NK-92 (cell line): ENCODE measurements at regions not wholly inside any gene's neighbourhood (a gene's known extent, or its start where the extent isn't known, plus 50 kb on each side); places are given as distances from the start of the nearest gene placed in this dataset.
"Not testable (repeated sequence)": the region's sequence is repeated elsewhere in the genome, so short reads cannot be mapped to it uniquely, and the experiment has no call there.

Experiments used
- DNase-seq: peaks from one replicate; lab custom pipeline; 2025; ENCODE audit not compliant: unreplicated experiment; lab: John Stamatoyannopoulos, UW

DNA sequence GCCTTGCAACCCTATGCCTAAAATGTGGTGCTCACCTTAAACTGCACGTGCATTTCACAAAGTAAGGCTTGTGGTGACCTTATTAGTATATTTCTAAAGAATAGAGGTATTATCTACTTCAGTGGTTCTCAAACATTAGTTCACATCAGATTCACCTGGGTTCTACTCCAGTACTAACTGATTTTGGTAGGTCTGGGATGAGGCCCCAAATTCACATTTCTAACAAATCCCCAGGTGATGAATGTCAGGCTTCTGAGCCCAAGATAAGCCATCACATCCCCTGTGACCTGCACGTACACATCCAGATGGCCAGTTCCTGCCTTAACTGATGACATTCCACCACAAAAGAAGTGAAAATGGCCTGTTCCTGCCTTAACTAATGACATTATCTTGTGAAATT, 329.1 kb upstream of the KCNMB2 start:
- not testable (repeated sequence) for DNase-seq

- DNase-seq, result not testable (repeated sequence)
Measured at GRCh38 chr3:178207627-178208026, 328.6 kb upstream of the KCNMB2 start.

DNA sequence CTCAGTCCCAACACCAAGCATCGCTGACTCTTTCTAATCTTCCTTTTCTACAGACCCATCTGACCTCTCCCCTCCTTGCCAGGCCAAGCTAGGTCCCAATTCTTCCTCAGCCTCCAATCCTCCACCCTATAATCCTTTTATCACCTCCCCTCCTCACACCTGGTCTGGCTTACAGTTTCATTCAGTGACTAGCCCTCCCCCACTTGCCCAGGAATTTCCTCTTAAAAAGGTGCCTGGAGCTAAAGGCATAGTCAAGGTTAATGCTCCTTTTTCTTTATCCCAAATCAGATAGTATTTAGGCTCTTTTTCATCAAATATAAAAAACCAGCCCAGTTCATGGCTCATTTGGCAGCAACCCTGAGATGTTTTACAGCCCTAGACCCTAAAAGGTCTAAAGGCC, 327.1 kb upstream of the KCNMB2 start:
- not testable (repeated sequence) for DNase-seq

DNA sequence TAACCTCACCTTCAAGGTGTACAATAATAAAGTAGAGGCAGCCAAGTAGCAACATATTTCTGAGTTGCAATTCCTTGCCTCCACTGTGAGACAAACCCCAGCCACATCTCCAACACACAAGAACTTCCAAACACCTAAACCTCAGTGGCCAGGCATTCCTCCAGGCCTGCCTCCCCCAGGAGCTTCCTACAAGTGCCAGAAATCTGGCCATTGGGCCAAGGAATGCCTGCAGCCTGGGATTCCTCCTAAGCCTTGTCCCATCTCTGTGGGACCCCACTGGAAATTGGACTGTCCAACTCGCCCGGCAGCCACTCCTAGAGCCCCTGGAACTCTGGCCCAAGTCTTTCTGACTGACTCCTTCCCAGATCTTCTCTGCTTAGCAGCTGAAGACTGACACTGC, 326.6 kb upstream of the KCNMB2 start:
- not testable (repeated sequence) for DNase-seq

DNA sequence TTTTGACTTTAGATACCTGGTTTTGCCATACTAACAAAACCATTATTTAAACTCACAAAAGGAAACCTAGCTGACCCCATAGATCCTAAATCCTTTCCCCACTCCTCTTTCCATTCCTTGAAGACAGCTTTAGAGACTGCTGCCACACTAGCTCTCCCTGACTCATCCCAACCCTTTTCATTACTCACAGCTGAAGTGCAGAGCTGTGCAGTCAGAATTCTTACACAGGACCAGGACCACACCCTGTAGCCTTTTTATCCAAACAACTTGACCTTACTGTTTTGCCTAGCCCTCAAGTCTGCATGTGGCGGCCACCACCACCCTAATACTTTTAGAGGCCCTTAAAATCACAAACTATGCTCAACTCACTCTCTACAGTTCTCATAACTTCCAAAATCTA, 325.1 kb upstream of the KCNMB2 start:
- not testable (repeated sequence) for DNase-seq

- no peak for DNase-seq
Measured at GRCh38 chr3:178217479-178217878, 318.8 kb upstream of the KCNMB2 start.

DNA sequence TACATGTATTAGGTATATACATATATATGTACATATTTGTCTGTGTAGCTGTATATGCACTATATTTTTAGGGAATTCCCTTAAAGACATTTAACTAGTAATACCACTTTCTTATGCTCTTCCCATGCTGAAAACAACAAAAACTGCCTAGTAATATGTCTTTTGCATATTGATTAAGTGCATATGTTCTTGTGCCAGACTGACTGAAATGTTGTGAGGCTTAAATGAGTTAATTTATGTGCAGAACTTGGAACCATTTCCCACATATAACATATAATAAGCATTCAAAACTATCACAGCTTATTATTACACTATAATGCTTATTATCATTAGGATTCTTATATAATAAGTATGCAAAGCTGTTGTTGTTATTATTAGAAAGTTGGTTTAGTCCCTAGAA, 318.0 kb upstream of the KCNMB2 start:
- DNase-seq, result no peak

DNA sequence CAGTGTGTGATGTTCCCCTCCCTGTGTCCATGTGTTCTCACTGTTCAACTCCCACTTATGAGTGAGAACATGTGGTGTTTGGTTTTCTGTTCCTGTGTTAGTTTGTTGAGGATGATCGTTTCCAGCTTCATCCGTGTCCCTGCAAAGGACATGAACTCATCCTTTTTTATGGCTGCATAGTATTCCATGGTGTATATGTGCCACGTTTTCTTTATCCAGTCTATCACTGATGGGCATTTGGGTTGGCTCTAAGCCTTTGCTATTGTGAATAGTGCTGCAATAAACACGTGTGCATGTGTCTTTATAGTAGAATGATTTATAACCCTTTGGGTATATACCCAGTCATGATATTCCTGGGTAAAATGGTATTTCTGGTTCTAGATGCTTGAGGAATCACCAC, 316.6 kb upstream of the KCNMB2 start:
- not testable (repeated sequence) for DNase-seq

DNA sequence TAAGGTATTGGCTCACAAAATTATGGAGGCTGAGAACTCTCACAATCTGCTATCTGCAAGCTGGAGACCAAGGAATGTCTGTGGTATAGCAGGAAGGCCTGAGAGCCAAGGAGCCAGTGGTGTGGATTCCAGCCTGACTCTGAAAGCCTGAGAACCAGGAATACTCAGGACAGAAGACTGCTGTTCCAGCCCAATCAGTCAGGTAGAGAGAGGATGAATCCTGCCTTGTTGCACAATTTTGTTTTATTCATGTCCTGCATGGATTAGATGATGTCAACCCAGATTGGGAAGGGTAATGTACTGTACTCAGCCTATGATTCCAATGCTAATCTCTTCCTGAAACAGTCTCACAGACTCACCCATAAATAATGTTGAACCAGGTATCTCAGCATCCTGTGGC, 312.4 kb upstream of the KCNMB2 start:
- DNase-seq, result no peak

DNA sequence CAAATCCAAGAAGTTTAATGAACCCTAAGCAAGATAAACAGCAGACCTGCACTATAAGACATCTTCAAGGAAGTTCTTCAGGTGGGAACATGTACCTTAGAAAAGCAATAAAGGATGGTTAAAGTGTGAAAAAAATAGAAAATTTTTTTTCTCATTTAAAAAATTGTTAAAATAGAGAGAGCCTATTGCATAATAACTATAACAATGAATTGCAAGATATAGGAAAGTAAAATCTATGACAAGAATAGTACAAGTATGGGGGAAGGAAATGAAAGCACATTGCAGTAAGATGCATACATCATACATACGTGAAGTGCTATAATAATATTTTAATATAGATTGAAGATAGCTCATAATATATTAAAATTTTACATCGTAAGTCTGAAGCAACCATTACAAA, 310.1 kb upstream of the KCNMB2 start:
- DNase-seq, result no peak

DNA sequence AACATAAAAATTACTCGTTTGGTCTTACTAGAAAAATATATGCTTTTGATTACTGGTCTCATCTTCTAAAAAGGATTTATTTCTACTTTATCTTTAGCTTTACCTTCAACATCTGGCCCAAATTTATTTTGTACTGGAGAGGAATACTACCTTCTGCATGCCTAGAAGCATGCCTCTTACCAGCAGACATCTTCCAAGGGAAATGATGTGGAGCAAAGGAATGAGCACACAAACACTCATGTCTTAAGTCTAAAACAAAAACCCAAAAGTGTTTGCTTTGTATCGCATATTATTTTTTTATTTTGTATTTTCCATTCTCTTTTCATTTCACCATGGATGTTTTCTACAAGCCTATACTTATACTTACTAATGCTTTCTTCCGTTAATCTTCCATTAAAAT, 304.6 kb upstream of the KCNMB2 start:
- DNase-seq, result no peak

GRCh38 chr3:178233371-178234071, 302.7 kb upstream of the KCNMB2 start:
- no peak for DNase-seq

DNA sequence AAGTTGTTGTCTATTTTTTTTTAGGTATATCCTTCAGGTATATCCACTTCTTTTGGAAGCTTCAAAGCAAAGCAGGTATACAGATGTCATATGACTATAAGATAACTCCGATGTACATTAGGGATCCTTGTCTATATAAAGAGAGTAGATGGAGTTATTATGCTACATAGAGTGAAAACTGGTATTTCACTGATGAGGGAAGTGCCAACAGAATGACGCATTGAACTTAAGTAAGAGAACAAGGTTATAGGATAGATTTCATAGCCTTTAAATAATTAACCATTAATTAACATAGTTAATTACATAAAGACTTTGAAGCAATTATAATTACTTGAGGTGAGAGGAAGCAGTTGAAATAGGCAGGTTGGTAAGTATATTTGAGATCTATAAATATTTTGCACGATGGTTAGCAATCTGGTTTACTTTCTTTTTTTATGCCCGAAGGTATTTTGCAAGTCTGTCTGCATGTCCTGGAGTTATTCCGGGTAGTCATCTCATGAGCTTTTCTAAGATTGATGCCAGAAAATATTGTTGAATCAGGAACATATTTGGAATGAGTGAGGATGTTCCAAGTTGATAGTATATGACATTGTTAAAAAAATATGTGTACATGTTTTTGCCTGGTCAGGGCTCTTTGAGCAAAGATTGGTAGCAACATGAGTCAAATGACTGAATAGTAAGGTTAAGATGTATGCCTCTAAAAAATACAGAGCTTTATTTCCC, 299.5 kb upstream of the KCNMB2 start:
- no peak for DNase-seq

DNA sequence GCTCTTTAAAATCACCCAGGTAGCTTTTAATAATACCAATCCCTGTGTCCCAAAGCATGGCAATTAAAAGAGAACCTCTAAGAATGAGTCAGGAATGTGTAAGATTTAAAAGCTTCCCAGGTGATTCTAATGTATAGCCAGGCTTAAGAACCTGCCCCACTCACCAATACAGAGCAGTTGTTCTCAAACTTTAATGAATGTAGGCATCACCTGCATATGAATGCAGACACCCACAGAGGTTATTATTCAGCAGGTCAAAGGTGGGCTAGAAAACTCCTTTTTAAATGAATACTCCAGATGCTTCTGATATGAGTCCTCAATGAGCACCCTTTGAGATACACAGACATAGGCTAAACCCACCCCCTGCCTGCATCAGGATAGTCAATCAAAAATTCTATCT, 298.1 kb upstream of the KCNMB2 start:
- no peak for DNase-seq

- DNase-seq, result no peak
Measured at GRCh38 chr3:178244733-178245709, 291.2 kb upstream of the KCNMB2 start.

GRCh38 chr3:178246004-178246403, 290.2 kb upstream of the KCNMB2 start:
- no peak for DNase-seq

- no peak for DNase-seq
Measured at GRCh38 chr3:178255315-178255714, 280.9 kb upstream of the KCNMB2 start.

DNA sequence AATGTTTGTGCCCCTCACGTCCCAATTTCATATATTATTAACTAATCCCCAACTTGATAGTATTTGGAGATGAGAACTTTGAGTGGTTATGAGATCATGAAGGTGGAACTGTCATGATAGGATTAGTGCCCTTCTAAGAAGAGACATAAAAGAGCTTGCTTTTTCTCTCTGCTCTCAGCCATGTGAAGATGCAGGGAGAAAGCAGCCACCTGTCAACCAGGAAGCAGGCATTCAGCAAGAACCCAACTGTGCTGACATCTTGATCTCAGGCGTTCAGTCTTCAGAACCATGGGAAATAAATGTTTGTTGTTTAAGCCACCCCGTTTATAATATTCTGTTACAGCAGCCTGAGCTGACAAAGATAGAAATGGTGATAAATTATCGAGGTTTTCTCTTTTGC, 278.7 kb upstream of the KCNMB2 start:
- DNase-seq, result no peak

DNA sequence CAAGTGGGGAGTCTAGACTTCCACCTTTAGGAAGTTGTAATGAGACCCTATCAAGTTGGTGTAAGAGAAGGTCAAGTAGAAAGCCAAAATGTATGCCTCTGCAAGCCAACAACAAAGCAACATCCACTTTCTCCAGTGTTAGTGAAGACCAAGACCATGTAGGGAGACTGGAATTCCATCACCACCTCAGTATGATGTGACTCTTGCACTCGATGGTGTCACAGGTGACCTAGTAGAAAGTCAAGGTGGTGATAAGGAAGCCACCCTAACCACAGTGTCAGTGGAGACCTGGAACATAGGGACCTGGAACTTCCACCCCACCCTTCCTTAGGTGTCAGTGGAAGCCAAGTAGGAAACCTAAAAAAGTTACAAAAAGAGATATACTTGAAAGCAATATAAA, 278.1 kb upstream of the KCNMB2 start:
- DNase-seq, result no peak

DNA sequence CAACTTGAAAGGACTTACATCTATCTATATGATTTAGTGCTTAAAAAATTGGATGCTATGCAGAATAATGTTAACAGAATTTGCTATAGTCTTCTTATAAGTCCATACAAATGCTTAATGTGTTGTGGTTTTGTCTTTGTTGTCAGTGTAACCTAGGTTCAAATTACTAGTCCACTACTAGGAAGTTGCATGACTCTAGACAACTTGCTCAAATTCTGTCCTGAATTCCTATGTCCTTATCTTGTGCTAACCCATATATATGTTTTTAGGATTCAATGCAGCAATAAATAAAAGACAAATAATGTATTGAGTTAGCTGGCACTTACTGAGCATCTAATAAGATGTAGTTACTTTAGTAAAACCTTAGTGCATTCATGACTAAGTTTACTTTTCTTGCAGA, 276.5 kb upstream of the KCNMB2 start:
- no peak for DNase-seq

DNA sequence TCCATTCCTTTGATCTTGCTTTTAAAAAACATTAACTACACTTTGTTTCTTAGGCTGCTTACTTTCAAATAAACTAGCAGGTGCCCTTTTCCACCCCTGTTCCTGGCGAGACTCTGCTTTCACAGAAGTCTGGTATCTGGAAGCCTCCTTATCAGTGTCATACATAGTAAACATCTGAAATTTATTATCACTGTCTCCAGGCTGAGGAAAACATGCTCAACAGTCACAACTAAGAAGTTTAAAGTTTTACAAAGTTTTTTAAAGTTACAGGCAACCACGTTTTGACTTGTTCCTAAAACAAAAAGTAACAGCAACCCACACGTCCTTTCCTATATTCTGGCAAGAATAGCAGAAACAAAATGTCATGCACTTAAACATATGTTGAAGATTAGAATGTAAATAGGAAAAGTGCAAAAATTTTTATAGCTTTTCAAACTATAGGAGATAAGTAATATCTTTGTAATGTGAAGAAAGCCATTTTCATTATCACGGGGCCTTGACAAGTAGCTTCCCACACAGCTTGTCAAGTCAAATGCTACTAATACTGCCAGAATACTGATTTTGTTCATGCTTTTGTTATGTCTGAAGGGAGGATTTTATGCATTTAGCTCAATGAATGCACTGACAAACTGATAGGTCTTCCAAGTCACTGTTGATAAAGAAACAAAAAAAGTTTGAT, 275.2 kb upstream of the KCNMB2 start:
- DNase-seq, result no peak
